PC-9 (cell line): ENCODE measurements at regions not wholly inside any gene's neighbourhood (a gene's known extent, or its start where the extent isn't known, plus 50 kb on each side); places are given as distances from the start of the nearest gene placed in this dataset.

ENCODE experiments used
- BruUV-seq: library from RNA; stranded (reverse); fragments of 400-500 nt; replicated peaks from 2 replicates; lab custom pipeline; 2021; lab: Mats Ljungman, UMichigan
- CTCF ChIA-PET: fragments of 300-600 bp; sonication (Branson Sonifier 250); formaldehyde crosslinking; loops from one replicate; lab custom pipeline; 2022; ENCODE audit warnings: antibody characterized with exemption; lab: Charles Lee
- POLR2A ChIA-PET: fragments of 300-600 bp; sonication (Branson Sonifier 250); formaldehyde crosslinking; loops from one replicate; lab custom pipeline; 2022; ENCODE audit warnings: antibody characterized with exemption; ENCODE audit not compliant: unreplicated experiment; lab: Charles Lee
- DNase-seq, 2 experiments: peaks; one replicate each; pipeline versions ENCODE4 v3.0.0 to v3.0.0-alpha.2; 2015 to 2022; ENCODE audit warnings: mixed read lengths in 1 of 2
- H2AFZ ChIP-seq: fragments of 200-600 bp; sonication (generic); 2 replicates; pipeline ENCODE4 v1.8.1; 2017; ENCODE audit warnings: antibody characterized with exemption
- H3F3A ChIP-seq: fragments of 200-600 bp; sonication (generic); 2 replicates; pipeline ENCODE4 v1.8.1; 2017; ENCODE audit warnings: antibody characterized with exemption, mild to moderate bottlenecking, low read depth; ENCODE audit not compliant: insufficient read depth
- H3K27ac ChIP-seq: fragments of 200-600 bp; sonication (generic); 2 replicates; pipeline ENCODE4 v1.6.1; 2016; ENCODE audit warnings: mixed run types
- H3K27me3 ChIP-seq: fragments of 200-600 bp; sonication (generic); 2 replicates; pipeline ENCODE4 v1.6.1; 2016; ENCODE audit warnings: low read depth, mixed run types; ENCODE audit not compliant: insufficient read depth
- H3K36me3 ChIP-seq: fragments of 200-600 bp; sonication (generic); 2 replicates; pipeline ENCODE4 v1.6.1; 2016; ENCODE audit warnings: low read depth, mixed run types
- H3K4me1 ChIP-seq: fragments of 200-600 bp; sonication (generic); replicated peaks from 2 replicates; pipeline ENCODE4 v1.6.1; 2016; ENCODE audit warnings: mixed run types; ENCODE audit not compliant: insufficient read depth
- H3K4me2 ChIP-seq: fragments of 200-600 bp; sonication (generic); 2 replicates; pipeline ENCODE4 v1.6.1; 2017; ENCODE audit warnings: mixed run types
- H3K4me3 ChIP-seq: fragments of 200-600 bp; sonication (generic); 2 replicates; pipeline ENCODE4 v1.6.1; 2016; ENCODE audit warnings: mixed run types
- H3K79me2 ChIP-seq: fragments of 200-600 bp; sonication (generic); 2 replicates; pipeline ENCODE4 v1.6.1; 2017; ENCODE audit warnings: low read depth, mixed run types
- H3K9me2 ChIP-seq: fragments of 200-600 bp; sonication (generic); 2 replicates; pipeline ENCODE4 v1.8.1; 2017; ENCODE audit warnings: mild to moderate bottlenecking; ENCODE audit not compliant: insufficient read depth
- H3K9me3 ChIP-seq: fragments of 200-600 bp; sonication (generic); 2 replicates; pipeline ENCODE4 v1.8.1; 2016; ENCODE audit warnings: low read depth; ENCODE audit not compliant: insufficient read depth
- H4K20me1 ChIP-seq: fragments of 200-600 bp; sonication (generic); 2 replicates; pipeline ENCODE4 v1.8.1; 2017; ENCODE audit not compliant: insufficient read depth
- EZH2 ChIP-seq: fragments of 200-600 bp; sonication (generic); IDR thresholded peaks from 2 replicates; pipeline ENCODE4 v1.8.0; 2017; ENCODE audit warnings: antibody characterized with exemption, low read depth
- intact Hi-C: fragments of 100-400 bp; cut with micrococcal nuclease; formaldehyde crosslinking; loops from one replicate; pipeline ENCODE4 v1.10.0; 2022; ENCODE audit not compliant: unreplicated experiment
- TF ChIP-seq, protein P1 (sequence below): fragments of 200-600 bp; sonication (generic); conservative IDR thresholded peaks from 2 replicates; pipeline ENCODE4 v1.6.1; 2017; ENCODE audit warnings: mixed run types, antibody characterized with exemption, mild to moderate bottlenecking, moderate library complexity

DNA sequence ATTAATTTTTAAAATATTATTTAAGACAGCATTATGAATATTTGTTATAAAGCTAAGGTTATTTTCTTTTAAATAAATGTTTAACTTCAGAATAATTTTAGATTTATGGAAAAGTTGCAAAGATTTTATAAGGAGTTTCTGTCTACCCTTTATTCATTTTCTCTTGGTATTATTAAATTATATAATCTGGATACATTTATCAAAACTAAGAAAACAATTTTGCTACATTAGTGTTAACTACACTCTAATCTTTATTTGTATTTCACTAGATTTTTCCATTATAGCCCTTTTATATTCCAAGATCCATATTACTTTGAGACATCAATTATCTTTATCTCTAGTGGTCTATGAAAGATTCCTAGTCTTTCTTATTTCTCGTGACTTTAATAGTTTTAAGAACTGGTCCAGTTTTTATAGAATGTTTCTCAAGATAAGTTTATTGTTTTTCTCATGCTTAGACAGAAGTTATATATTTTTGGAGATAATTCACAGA, 1243.7 kb upstream of the PCDH9 start:
- Histone ChIP-seq H3K9me2 (no peaks in the 10 kb centered on the region), H3K79me2 (no peaks in the 10 kb centered on the region), H3K27ac (no peak overlapping the region), H3K36me3 (no peaks in the 10 kb centered on the region), H3K4me3 (no peak overlapping the region), H3K4me2 (no peak overlapping the region), H3K9me3 (no peaks in the 10 kb centered on the region), H3F3A (no peaks in the 10 kb centered on the region), H4K20me1 (no peaks in the 10 kb centered on the region), H3K27me3 (no peaks in the 10 kb centered on the region), H3K4me1 (no peaks in the 10 kb centered on the region), H2AFZ (no peak overlapping the region)
- CTCF ChIA-PET: no interaction called here
- DNase-seq: no peak
- POLR2A ChIA-PET: no interaction called here
- intact Hi-C loops: no loop called here
- no TSS peak for BruUV-seq
- TF ChIP-seq, protein P1, sequence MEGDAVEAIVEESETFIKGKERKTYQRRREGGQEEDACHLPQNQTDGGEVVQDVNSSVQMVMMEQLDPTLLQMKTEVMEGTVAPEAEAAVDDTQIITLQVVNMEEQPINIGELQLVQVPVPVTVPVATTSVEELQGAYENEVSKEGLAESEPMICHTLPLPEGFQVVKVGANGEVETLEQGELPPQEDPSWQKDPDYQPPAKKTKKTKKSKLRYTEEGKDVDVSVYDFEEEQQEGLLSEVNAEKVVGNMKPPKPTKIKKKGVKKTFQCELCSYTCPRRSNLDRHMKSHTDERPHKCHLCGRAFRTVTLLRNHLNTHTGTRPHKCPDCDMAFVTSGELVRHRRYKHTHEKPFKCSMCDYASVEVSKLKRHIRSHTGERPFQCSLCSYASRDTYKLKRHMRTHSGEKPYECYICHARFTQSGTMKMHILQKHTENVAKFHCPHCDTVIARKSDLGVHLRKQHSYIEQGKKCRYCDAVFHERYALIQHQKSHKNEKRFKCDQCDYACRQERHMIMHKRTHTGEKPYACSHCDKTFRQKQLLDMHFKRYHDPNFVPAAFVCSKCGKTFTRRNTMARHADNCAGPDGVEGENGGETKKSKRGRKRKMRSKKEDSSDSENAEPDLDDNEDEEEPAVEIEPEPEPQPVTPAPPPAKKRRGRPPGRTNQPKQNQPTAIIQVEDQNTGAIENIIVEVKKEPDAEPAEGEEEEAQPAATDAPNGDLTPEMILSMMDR: no peak
- no peak for TF ChIP-seq EZH2

DNA sequence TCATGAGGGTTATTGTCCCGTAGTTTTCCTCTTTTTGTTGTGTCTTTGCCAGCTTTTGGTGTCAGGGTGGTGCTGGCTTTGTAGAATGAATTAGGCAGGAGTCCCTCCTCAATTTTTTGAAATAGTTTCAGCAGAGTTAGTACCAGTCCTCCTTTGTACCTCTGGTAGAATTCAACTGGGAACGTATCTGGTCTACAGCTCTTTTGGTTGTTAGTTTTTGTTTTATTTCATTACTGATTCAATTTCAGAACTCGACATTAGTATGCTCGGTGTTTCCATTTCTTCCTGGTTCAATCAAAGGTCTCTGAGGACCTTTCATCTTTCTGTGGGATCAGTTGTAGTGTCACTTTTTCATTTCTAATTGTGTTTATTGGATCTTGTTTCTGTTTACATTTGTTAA, 1237.0 kb upstream of the PCDH9 start:
- CTCF ChIA-PET: no interaction called here
- Histone ChIP-seq H3F3A (no peaks in the 10 kb centered on the region), H2AFZ (no peak overlapping the region), H3K79me2 (no peaks in the 10 kb centered on the region), H3K4me1 (no peaks in the 10 kb centered on the region), H3K9me2 (no peaks in the 10 kb centered on the region), H3K27ac (no peak overlapping the region), H3K36me3 (no peaks in the 10 kb centered on the region), H3K4me2 (no peak overlapping the region), H4K20me1 (no peaks in the 10 kb centered on the region), H3K27me3 (no peaks in the 10 kb centered on the region), H3K4me3 (no peak overlapping the region), H3K9me3 (no peaks in the 10 kb centered on the region)
- no peak for DNase-seq
- TF ChIP-seq, protein P1: no peak
- no peak for TF ChIP-seq EZH2
- intact Hi-C loops: no loop called here
- POLR2A ChIA-PET: no interaction called here
- BruUV-seq: no TSS peak

DNA sequence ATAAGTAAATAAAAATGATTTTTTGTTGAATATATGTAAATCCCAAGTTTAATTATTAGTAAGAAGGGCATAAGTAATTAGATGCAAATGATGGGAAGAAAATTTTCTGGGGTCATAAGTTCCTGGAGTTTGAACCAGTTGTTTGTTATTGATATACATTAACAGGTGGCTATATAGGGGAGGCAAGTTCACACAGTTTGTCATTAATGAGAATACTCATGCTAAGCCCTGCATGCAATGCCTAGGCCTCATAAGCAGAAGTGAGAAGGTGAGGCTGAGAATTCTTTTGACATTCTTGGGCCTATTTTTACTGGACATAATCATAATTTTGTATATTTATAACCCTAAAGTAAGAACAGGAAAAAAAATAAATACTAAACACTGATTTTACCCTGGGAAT, 1210.7 kb upstream of the PCDH9 start:
- no peak overlapping the region for H3K27ac ChIP-seq
- intact Hi-C loops: no loop called here
- DNase-seq: no peak
- TF ChIP-seq, protein P1: no peak
- no peak for TF ChIP-seq EZH2
- H3K9me3 ChIP-seq: no peaks in the 10 kb centered on the region
- no peaks in the 10 kb centered on the region for H3F3A ChIP-seq
- no peaks in the 10 kb centered on the region for H3K4me1 ChIP-seq
- H3K4me2 ChIP-seq: no peak overlapping the region
- H3K36me3 ChIP-seq: no peaks in the 10 kb centered on the region
- no peak overlapping the region for H2AFZ ChIP-seq
- H3K9me2 ChIP-seq: no peaks in the 10 kb centered on the region; the same call in 1 of the 2 replicates
- no peaks in the 10 kb centered on the region for H4K20me1 ChIP-seq
- ChIA-PET CTCF (no interaction called here), POLR2A (no interaction called here)
- H3K4me3 ChIP-seq: no peak overlapping the region
- BruUV-seq: no TSS peak
- H3K27me3 ChIP-seq: no peaks in the 10 kb centered on the region
- no peaks in the 10 kb centered on the region for H3K79me2 ChIP-seq
